ENCODE measurements at regions not wholly inside any gene's neighbourhood (a gene's known extent, or its start where the extent isn't known, plus 50 kb on each side); places are given as distances from the start of the nearest gene placed in this dataset.

DNA sequence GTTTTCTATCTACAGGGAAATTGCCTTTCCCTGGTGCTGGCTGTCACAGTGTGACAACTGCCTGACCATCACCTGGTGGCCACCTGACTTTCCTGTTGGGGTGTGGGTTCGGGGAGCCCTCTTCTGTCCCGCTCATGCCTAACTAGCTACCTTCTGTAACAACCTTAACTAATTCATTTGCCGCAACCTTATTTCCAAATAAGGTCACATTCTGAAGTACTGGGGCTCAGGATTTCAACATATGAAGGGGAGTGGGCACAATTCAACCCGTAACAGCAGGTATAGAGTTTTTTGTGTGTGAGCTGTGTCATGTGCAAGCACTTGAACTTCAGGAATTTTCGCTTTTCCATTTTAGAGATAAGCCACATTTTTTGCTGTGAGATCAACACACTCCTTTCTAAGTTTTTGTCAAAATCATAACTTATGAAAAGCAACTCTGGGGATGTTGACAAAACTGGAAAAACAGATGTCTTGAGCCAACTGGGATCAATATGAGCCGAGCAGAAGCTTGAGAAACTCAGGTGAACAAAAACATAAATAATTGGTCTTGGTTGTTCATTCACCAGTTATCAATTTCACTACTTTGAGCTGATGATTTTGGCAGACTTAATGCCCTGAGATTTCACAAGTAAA lies 242.0 kb upstream of the RGMA start:
- TF ChIP-seq GATA2 (IDR thresholded peaks at IDR 0.05; ENCODE audit: low read depth, low read length): no peak
- TF ChIP-seq GATA3 (IDR thresholded peaks at IDR 0.05; ENCODE audit: low read depth, low read length): no peak

DNA sequence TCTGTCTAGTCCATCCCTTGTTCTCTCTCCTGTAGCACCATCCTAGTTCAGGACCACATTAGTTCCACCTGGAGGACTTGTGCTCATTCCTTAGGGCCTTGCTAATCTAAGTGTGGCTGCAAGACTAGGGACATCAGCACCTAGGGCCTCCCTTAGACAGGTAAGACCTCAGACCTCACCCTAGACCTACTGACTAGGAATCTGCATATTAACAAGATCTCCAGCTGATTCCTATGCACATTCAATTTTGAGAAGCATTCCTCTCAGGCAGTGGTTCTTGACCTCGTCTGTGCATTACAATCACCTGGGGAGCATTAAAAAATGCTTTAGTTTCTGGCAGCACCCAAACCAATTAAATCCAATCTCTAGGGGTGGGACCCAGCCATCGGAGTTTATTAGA lies 238.4 kb upstream of the RGMA start:
- TF ChIP-seq GATA3 (IDR thresholded peaks at IDR 0.05; ENCODE audit: low read depth, low read length): no peak
- TF ChIP-seq GATA2 (IDR thresholded peaks at IDR 0.05; ENCODE audit: low read depth, low read length): no peak

DNA sequence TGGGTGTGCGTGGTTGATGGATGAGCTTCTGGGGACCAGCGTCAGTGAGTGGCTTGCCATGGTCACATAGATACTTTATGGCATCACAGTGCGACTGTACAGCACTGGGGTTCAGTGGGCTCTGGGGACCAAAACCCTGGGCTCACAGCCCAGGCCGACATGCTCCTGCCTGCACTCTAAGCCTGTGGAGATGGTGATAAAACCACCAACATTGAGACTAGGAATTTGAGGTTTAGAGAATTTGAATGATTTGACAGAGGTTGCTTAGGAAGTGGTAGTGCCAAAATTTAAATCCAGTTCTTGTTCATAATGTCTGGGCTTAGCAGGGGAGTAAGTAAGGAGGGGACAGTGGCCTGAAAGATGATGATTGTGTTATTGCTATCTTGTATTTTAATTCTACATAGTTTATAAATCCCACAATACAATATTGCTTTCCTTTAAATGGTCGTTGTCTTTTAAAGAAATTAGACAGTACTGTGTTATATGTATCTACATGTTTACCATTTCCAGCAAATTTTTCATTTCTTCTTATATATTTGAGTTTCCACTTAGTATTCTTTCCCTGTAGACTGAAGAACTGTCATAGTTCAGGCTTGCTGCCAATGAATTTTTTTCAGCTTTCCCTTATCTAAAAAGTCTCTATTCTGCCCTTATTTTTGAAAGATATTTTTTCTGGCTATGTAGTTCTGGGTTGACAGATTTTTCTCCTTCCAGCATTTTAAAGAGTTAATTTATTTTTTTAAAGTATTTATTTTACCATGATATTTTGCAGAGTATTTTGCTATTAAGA lies 235.4 kb upstream of the RGMA start:
- TF ChIP-seq GATA2 (IDR thresholded peaks at IDR 0.05; ENCODE audit: low read depth, low read length) (no peak), GATA3 (IDR thresholded peaks at IDR 0.05; ENCODE audit: low read depth, low read length) (no peak)

DNA sequence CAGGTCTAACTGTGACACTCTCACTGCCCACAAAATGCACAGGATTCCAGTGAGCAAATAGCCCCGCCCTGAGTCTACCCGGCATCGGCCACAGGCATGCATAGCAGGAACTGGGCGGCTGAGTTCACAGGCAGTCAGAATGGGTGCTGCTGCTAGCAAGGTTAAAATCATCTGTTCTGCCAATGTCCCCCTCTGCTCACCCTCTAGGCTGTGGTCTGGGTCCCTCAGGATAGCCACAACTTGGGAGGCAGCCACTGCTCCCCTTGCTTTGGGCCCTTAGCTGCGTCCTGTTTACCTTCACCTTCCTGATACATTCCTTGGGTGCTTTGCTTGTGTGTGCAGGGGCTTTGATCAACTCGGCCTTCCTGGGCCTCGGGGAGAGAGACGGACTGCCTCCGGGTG lies 232.9 kb upstream of the RGMA start:
- TF ChIP-seq GATA3 (IDR thresholded peaks at IDR 0.05; ENCODE audit: low read depth, low read length) (no peak), GATA2 (IDR thresholded peaks at IDR 0.05; ENCODE audit: low read depth, low read length) (no peak)

DNA sequence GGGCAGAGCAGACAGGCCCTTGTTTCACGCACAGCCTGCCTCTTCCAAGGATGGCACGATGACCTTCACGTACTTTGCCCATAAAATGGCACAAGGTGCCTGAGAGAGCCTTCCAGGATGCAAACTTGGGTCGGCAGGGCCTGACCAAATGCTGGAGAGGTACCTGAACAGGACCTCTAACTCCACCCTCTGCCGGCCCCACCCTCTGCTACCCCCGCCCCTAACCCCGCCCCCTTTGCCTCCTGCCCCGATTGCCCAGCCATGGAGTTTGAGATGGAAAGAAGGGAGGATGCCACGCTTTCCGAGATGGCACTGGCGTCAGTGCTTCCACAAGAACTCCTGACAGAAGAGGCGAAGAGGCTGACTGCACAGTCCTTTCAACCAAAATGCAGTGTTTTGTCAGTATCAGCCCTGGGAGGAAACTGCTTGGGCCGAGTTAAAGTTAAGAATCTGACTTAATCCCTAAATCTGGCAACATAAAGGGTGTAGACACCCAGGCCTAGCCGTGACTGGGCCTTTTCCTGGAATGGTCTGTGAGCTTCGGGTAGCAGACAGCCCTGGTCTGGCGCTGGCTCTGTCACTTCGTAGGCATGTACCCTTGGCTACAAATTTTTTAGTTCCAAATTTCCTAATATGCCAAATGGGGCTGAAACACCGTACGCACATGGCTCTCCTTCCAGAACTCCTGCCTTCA lies 230.3 kb upstream of the RGMA start:
- TF ChIP-seq GATA3 (IDR thresholded peaks at IDR 0.05; ENCODE audit: low read depth, low read length) (no peak), GATA2 (IDR thresholded peaks at IDR 0.05; ENCODE audit: low read depth, low read length) (no peak)

DNA sequence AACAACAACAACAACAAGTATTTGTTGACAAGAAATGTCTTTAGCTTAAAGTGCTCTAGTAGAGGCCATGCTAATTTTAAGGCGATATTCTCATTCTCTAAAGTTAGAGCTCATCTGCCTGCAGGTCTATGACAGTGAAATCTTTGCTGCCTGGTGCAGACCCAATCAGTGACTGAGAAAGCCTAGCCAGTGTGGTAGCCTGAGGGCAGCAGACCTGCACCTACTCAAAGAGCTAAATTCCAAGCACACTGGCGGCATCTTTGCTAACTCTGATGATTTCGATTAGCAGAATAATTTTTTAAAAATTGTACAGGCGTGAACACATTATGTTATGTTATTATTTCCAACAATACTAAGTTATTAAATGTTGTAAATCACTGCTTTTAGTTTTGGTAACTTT lies 228.8 kb upstream of the RGMA start:
- no peak for TF ChIP-seq GATA2 (IDR thresholded peaks at IDR 0.05; ENCODE audit: low read depth, low read length)
- no peak for TF ChIP-seq GATA3 (IDR thresholded peaks at IDR 0.05; ENCODE audit: low read depth, low read length)

DNA sequence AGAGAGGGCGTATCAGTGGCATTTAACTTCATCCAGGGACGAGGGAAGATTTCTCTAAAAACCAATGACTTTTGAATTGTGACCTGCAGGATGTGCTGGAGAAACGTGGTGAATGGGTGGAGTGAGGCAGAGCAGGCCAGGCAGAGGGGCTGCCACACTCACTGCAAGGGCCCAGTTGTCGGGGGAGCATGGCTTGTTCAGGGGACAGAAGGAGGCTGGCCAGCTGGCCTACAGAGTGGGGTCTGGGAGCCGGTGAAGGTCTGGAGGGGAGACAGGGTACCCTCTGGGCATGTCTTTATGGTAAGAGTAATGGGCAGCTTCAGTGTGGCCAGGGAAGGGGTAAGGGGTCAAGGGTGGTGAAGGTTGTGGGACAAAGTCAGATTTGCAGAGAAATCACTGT lies 225.2 kb upstream of the RGMA start:
- no peak for TF ChIP-seq GATA2 (IDR thresholded peaks at IDR 0.05; ENCODE audit: low read depth, low read length)
- no peak for TF ChIP-seq GATA3 (IDR thresholded peaks at IDR 0.05; ENCODE audit: low read depth, low read length)

DNA sequence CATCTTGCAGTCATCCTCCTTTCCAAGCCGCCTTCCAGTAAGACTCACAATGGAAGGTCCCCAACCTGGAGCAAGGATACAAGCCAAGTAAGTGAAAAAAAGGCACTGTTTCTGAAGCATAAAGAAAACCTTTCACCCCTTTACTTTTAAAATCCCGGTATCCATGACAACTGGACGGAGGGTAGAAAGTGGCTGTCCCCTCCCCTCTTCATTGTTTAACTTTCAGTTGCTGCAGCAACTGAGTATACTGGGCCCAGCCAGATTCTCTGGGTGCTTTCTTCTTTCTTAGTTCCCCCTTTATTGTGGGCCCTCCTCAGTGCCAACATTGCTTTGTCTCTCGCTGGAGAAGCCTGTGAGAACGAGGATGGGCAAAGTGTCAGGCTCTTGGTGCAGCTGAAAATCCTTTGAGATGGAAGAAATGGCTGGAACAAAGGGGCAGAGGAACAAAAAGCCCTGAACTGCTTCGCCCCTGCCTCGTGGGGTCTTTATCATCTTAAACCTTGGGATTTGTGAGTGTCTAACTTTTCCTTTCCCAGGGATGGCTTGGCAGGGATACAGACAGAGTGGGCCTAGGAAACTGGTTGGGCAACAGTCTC lies 224.0 kb upstream of the RGMA start:
- TF ChIP-seq GATA2 (IDR thresholded peaks at IDR 0.05; ENCODE audit: low read depth, low read length) (no peak), GATA3 (IDR thresholded peaks at IDR 0.05; ENCODE audit: low read depth, low read length) (no peak)

DNA sequence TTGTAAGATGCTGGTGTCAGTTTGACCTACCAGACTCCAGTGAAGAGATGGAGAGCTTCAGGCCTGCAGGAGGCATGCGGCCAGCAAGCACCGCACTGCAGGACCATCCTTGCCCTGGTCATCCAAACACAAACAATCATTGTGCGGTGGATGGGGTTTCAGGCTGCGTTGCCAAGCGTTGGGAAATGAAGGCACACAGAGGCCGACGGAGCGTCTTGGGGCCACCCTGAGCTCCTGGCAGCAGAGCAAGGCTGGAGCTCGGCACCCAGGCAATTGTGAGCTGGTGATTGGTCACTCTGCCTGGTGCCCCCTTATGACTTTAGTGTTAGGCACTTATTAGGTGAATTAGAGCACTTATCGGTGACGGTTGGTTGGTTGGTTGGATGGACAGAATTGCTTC lies 222.6 kb upstream of the RGMA start:
- TF ChIP-seq GATA2 (IDR thresholded peaks at IDR 0.05; ENCODE audit: low read depth, low read length) (no peak), GATA3 (IDR thresholded peaks at IDR 0.05; ENCODE audit: low read depth, low read length) (no peak)

DNA sequence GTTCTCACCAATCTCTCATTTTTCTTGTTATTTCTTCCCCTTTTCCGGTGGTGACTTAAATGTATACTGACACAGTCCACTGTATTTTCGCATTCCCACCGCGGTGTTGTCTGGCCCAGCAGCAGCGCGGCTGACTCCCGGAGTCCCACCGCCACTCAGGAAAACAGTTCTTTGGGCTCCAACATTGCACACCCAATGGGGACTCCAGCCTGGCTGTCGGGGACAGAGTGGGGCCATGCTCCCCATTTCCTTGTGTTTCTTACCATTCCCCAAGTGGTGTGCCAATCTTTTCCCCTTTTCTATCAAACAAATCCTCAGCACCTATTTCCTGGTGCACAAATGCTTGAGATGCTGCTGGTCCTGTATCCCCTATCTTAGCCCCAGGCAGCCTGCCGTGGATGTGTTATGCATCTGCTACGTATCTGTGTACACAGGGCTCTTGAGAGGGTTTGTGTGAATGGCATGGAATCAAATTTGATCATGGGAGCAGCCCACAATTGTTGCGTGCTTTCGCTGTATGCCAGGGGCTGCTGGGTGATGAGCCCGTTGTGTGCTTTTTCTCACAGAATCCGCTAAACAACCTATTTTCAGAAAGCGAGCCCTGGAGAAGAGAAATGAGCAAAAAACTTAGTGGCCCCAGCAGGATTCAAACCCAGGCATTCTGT lies 219.1 kb upstream of the RGMA start:
- no peak for TF ChIP-seq GATA3 (IDR thresholded peaks at IDR 0.05; ENCODE audit: low read depth, low read length)
- TF ChIP-seq GATA2 (IDR thresholded peaks at IDR 0.05; ENCODE audit: low read depth, low read length): no peak

DNA sequence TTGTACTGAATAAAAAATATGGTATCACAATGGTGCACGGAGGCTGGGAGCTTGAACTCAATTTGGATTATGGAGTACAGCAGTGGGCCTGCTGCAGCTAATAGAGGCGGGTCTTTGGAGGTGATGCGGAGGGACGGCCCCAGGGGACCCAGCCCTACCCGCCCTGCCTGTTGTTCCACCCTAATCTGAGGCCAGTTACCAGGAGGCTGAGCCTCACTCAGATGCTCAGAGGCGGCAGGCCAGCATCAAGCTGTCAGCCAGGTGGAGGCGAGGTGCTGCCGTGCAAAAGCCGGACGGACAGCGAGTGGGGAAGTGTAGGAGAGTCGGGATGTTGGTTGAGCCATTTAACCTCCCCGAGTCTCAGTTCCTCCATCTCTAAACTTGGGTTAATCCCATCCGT lies 218.5 kb upstream of the RGMA start:
- TF ChIP-seq GATA2 (IDR thresholded peaks at IDR 0.05; ENCODE audit: low read depth, low read length): no peak
- TF ChIP-seq GATA3 (IDR thresholded peaks at IDR 0.05; ENCODE audit: low read depth, low read length): no peak

DNA sequence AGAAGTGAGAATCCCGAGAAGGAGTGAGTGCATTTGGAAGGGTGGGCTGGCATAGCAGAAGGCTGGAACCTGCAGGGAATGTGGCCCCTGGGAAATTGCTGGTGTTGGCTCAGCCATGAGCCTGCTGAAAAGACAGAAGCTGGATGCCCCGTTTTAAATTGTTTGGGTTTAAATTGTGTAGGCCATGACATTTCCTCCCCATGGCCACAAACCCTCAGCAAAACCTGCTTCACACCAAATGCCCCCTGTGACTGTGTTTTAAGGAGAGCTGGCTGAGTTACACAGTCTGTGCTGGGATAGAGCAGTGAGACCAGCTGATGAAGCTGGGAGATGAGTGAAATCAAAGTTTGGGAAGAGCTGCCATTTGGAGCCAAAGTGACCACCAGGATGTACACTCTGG lies 216.3 kb upstream of the RGMA start:
- TF ChIP-seq GATA3 (IDR thresholded peaks at IDR 0.05; ENCODE audit: low read depth, low read length) (no peak), GATA2 (IDR thresholded peaks at IDR 0.05; ENCODE audit: low read depth, low read length) (no peak)

DNA sequence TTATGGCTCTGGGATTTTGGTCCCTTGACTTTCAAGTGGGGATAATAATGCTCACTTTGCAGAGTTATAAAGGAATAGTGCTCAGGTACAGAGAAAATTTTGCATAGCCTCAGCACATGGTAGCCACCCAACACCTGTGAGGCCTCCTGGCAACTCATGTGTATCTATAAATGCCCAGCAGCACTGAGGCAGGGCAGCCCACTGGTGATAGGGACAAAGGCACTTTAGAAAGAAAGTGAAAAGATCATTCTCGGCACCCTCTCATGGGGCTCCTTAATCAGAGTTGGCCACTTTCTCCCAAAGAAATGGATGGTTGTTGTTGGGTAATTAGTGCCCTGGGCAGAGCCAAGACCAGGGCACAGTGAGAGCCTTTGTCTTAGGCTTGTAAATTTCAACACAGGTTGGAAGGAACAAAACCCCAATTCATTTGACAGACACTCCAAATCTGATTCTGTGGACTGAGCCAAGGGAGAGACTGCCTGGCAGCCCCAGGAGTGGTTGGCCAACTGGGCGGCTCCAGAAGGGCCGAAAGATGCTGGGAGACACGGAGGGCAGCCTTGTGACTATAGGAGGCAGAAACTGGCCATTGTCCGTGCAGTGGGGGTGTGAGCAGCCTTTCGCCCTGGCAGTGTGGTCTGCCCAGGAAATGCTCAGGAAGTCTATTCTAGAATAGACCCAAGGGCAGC lies 213.2 kb upstream of the RGMA start:
- TF ChIP-seq GATA3 (IDR thresholded peaks at IDR 0.05; ENCODE audit: low read depth, low read length): no peak
- no peak for TF ChIP-seq GATA2 (IDR thresholded peaks at IDR 0.05; ENCODE audit: low read depth, low read length)

Data from SH-SY5Y (cell line).